DMS 273 treated with DMSO at 0.1 percent for 48 hours (cell line): ENCODE measurements at regions not wholly inside any gene's neighbourhood (a gene's known extent, or its start where the extent isn't known, plus 50 kb on each side); places are given as distances from the start of the nearest gene placed in this dataset.

Experiments
- DNase-seq: peaks from one replicate; lab custom pipeline; 2025; lab: John Stamatoyannopoulos, UW

GRCh38 chr6:141309295-141309694, 823.4 kb upstream of the GJE1 start:
- DNase-seq, result no peak

GRCh38 chr6:141307309-141307998, 825.3 kb upstream of the GJE1 start:
- DNase-seq, result no peak

- DNase-seq, result no peak
These were observed 828.8 kb upstream of the GJE1 start for GRCh38 chr6:141303907-141304306.

GRCh38 chr6:141301779-141302178, 830.9 kb upstream of the GJE1 start:
- DNase-seq, result no peak

- DNase-seq, result no peak
These were observed 841.6 kb upstream of the GJE1 start for GRCh38 chr6:141290941-141291721.

- DNase-seq, result no peak
These were observed 843.8 kb upstream of the GJE1 start for GRCh38 chr6:141288947-141289346.

- no peak for DNase-seq
These were observed 850.5 kb upstream of the GJE1 start for GRCh38 chr6:141282263-141282662.

- DNase-seq, result no peak
These were observed 863.0 kb upstream of the GJE1 start for GRCh38 chr6:141269684-141270083.

GRCh38 chr6:141267420-141267819, 865.3 kb upstream of the GJE1 start:
- no peak for DNase-seq

- no peak for DNase-seq
These were observed 866.7 kb upstream of the GJE1 start for GRCh38 chr6:141265756-141266623.

GRCh38 chr6:141264101-141264500, 868.6 kb upstream of the GJE1 start:
- no peak for DNase-seq

- no peak for DNase-seq
These were observed 871.1 kb upstream of the GJE1 start for GRCh38 chr6:141261672-141262060.

- no peak for DNase-seq
These were observed 871.6 kb upstream of the GJE1 start for GRCh38 chr6:141261016-141261671.

- no peak for DNase-seq
These were observed 872.1 kb upstream of the GJE1 start for GRCh38 chr6:141260627-141261015.

GRCh38 chr6:141259807-141260206, 872.9 kb upstream of the GJE1 start:
- no peak for DNase-seq

- no peak for DNase-seq
These were observed 873.6 kb upstream of the GJE1 start for GRCh38 chr6:141259091-141259490.

GRCh38 chr6:141258516-141258915, 874.2 kb upstream of the GJE1 start:
- no peak for DNase-seq

GRCh38 chr6:141254336-141254735, 878.4 kb upstream of the GJE1 start:
- DNase-seq, result no peak

GRCh38 chr6:141252828-141253608, 879.7 kb upstream of the GJE1 start:
- no peak for DNase-seq

GRCh38 chr6:141251286-141251685, 881.4 kb upstream of the GJE1 start:
- no peak for DNase-seq
